ENCODE measurements at regions not wholly inside any gene's neighbourhood (a gene's known extent, or its start where the extent isn't known, plus 50 kb on each side); places are given as distances from the start of the nearest gene placed in this dataset.
"Not testable (repeated sequence)": the region's sequence is repeated elsewhere in the genome, so short reads cannot be mapped to it uniquely, and the experiment has no call there.

DNA sequence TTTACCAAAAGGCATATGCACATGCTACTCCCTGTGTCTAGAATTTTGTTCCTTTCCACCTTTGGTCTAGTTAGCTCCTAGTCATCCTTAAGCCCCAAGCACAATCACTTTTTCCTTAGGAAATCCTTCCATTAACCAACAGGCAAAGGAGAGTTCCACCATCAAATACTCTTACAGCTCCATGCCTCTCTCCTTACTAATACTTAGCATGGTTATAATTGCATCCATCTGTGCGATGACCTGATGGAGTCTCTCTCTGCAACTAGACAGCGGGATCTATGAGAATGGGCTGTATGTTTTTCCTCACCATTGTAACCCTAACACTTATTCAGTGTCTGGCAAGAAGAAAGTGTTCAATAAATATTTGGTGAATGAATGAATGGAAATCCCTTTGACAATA, 69.3 kb upstream of the SMAD3 start:
- DNase-seq (no peak), ATAC-seq (no peak)
- 100% methylated on average over 2 of the region's 2 CpGs for WGBS, 2 donors
- Histone ChIP-seq H3K4me3 (no peak overlapping the region), H3K36me3 (replicated peaks in 1 of 2; ENCODE audit: insufficient read depth in 1 of 2, low read depth in 2 of 2) (no peaks in the 10 kb centered on the region), H3K27ac (no peak overlapping the region), H3K27me3 (no peaks in the 10 kb centered on the region), H3K4me1 (no peaks in the 10 kb centered on the region), H3K9me3 (no peaks in the 10 kb centered on the region)
- TF ChIP-seq, protein P1, sequence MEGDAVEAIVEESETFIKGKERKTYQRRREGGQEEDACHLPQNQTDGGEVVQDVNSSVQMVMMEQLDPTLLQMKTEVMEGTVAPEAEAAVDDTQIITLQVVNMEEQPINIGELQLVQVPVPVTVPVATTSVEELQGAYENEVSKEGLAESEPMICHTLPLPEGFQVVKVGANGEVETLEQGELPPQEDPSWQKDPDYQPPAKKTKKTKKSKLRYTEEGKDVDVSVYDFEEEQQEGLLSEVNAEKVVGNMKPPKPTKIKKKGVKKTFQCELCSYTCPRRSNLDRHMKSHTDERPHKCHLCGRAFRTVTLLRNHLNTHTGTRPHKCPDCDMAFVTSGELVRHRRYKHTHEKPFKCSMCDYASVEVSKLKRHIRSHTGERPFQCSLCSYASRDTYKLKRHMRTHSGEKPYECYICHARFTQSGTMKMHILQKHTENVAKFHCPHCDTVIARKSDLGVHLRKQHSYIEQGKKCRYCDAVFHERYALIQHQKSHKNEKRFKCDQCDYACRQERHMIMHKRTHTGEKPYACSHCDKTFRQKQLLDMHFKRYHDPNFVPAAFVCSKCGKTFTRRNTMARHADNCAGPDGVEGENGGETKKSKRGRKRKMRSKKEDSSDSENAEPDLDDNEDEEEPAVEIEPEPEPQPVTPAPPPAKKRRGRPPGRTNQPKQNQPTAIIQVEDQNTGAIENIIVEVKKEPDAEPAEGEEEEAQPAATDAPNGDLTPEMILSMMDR (IDR thresholded peaks at IDR 0.05): no peak
- TF ChIP-seq POLR2A (IDR thresholded peaks at IDR 0.05): no peak
- intact Hi-C loops (cut with DNase I): no loop called here

DNA sequence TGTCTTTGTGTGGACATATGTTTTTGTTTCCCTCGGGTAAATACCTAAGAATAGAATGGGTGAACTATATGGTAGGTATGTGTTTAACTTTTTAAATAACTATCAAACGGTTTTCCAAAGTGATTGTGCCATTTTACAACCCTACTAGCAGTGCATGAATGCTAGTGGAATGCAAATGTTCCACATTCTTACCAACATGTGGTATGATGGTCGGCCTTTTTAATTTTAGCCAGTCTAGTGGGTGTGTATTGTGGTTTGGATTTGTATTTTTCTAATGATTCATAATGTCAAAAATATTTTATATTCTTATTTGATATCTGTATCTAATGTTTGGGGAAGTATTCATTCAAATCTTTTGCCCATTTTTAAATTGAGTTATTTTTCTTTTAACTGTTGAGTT, 68.2 kb upstream of the SMAD3 start:
- no peaks in the 10 kb centered on the region for H3K4me1 ChIP-seq
- H3K9me3 ChIP-seq: no peaks in the 10 kb centered on the region
- no peaks in the 10 kb centered on the region for H3K36me3 ChIP-seq (replicated peaks in 1 of 2; ENCODE audit: insufficient read depth in 1 of 2, low read depth in 2 of 2)
- intact Hi-C loops (cut with DNase I): no loop called here
- H3K27ac ChIP-seq: no peak overlapping the region
- DNase-seq (no peak), ATAC-seq (no peak)
- H3K4me3 ChIP-seq: no peak overlapping the region
- 82 to 85% methylated on average over 3 of the region's 3 CpGs for WGBS, 2 donors
- no peaks in the 10 kb centered on the region for H3K27me3 ChIP-seq
- no peak for TF ChIP-seq POLR2A (IDR thresholded peaks at IDR 0.05)

DNA sequence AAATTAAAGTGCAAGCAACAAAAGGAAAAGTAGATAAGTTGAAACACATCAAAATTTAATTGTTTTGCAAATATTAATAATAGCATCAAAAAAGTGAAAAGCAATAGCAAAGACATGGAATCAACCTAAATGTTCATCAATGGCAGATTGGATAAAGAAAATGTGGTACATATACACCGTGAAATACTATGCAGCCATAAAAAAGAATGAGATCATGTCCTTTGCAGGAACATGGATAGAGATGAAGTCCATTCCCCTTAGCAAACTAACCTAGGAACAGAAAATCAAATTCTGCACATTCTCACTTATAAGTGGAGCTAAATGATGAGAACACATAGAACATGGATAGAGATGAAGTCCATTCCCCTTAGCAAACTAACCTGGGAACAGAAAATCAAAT, 67.2 kb upstream of the SMAD3 start:
- DNase-seq; intact Hi-C loops (cut with DNase I); H3K27ac ChIP-seq; H3K27me3 ChIP-seq; H3K4me1 ChIP-seq; H3K9me3 ChIP-seq; ATAC-seq; H3K36me3 ChIP-seq (replicated peaks in 1 of 2; ENCODE audit: insufficient read depth in 1 of 2, low read depth in 2 of 2); H3K4me3 ChIP-seq: not testable (repeated sequence)
- 90 to 97% methylated on average over 1 of the region's 1 CpG for WGBS, 2 donors

DNA sequence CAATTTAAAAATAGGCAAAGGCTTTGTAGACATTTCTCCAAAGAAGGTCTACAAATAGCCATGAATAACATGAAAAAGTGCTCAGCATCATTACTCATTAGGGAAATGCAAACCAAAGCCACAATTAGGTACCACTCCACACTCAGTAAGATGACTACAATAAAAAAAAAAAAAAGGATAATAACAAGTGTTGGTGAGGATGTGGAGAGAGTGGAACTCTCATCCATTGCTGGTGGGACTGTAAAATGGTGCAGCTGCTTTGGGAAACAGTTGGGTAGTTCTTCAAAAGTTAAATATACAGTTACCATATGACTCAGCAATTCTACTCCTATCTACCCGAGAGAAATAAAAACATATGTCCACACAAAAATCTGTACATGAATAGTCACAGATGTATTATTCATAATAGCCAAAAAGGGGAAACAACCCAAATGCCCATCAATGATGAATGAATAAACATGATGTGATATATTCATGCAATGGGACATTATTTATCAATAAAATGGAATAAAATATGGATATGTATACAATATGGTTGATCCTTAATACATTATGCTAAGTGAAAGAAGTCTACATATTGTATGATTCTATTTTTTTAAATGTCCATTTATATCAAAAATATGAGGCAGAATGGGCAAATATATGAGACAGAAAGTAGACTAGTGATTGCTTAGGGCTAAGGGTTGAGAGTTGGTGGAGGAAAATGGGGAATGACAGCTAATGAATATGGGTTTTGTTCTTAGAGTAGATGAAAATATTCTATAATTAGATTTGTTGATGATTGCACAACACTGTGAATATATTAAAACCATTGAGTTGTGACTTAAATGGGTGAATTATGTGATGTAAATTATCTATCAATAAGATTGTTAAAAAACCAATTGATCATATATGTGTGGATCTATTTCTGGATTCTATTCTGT, 66.1 kb upstream of the SMAD3 start:
- ATAC-seq (no peak), DNase-seq (no peak)
- WGBS, 2 donors: 74 to 78% methylated on average over 1 of the region's 1 CpG
- no peak for TF ChIP-seq POLR2A (IDR thresholded peaks at IDR 0.05)
- TF ChIP-seq, protein P1 (IDR thresholded peaks at IDR 0.05): no peak
- H3K4me1 ChIP-seq: no peaks in the 10 kb centered on the region
- intact Hi-C loops (cut with DNase I): no loop called here
- no peaks in the 10 kb centered on the region for H3K36me3 ChIP-seq (replicated peaks in 1 of 2; ENCODE audit: insufficient read depth in 1 of 2, low read depth in 2 of 2)
- no peak overlapping the region for H3K4me3 ChIP-seq
- H3K27me3 ChIP-seq: no peaks in the 10 kb centered on the region
- H3K27ac ChIP-seq: no peak overlapping the region
- H3K9me3 ChIP-seq: no peaks in the 10 kb centered on the region

DNA sequence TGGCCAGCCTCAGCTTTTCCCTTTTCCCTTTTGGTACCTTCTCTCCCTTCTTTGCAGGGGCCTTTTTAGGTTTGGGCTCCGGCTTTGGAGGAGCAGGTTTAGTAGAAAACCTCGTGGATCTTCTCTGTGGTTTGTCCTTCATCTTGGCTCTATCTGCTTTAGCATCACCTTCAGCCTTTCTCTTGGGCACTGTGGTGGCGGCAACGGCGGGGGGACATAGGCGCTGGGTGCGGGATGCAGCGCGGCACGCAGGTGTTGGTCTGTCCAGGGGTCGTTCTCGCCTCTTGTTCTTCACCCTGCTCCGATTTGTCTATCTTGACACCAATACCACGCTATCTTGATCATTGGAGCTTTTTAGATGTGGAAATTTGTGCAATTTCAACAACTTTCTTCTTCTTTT, 64.5 kb upstream of the SMAD3 start:
- H3K4me1 ChIP-seq: no peaks in the 10 kb centered on the region
- intact Hi-C loops (cut with DNase I): no loop called here
- WGBS, 2 donors: 89 to 97% methylated on average over 13 to 14 of the region's 14 CpGs
- TF ChIP-seq, protein P1 (IDR thresholded peaks at IDR 0.05): no peak
- no peak for TF ChIP-seq POLR2A (IDR thresholded peaks at IDR 0.05)
- H3K27me3 ChIP-seq: no peaks in the 10 kb centered on the region
- H3K36me3 ChIP-seq (replicated peaks in 1 of 2; ENCODE audit: insufficient read depth in 1 of 2, low read depth in 2 of 2): no peaks in the 10 kb centered on the region
- no peaks in the 10 kb centered on the region for H3K9me3 ChIP-seq
- ATAC-seq (no peak), DNase-seq (no peak)
- H3K27ac ChIP-seq: no peak overlapping the region
- H3K4me3 ChIP-seq: no peak overlapping the region

DNA sequence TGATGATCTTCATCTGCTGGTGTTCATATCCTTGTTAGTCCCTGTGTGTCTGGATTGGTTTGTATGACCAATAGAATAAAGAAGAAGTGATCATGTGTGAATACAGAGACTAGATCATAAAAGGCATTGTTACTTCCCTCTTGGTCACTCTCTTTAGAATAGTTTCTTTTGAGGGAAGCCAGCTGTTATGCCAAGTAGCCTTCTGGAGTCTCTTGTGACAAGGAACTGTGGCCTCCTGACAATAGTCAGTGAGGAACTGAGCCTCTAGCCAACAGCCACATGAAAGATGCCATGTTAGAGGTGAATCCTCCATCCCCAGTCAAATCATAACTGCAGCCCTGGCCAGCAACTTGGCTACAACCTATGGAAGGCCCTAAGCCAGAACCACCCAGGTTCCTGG, 63.0 kb upstream of the SMAD3 start:
- Histone ChIP-seq H3K36me3 (replicated peaks in 1 of 2; ENCODE audit: insufficient read depth in 1 of 2, low read depth in 2 of 2) (no peaks in the 10 kb centered on the region), H3K27ac (no peak overlapping the region), H3K9me3 (no peaks in the 10 kb centered on the region), H3K27me3 (no peaks in the 10 kb centered on the region), H3K4me1 (no peaks in the 10 kb centered on the region), H3K4me3 (no peak overlapping the region)
- TF ChIP-seq, protein P1 (IDR thresholded peaks at IDR 0.05): no peak
- TF ChIP-seq POLR2A (IDR thresholded peaks at IDR 0.05): no peak
- ATAC-seq (no peak), DNase-seq (no peak)
- intact Hi-C loops (cut with DNase I): no loop called here

All from body of pancreas (tissue), 4 donors.